Esophagus squamous epithelium (tissue), 4 donors: ENCODE measurements at regions not wholly inside any gene's neighbourhood (a gene's known extent, or its start where the extent isn't known, plus 50 kb on each side); places are given as distances from the start of the nearest gene placed in this dataset.

ENCODE experiments used
- POLR2A ChIP-seq, 4 donors: fragments of 450-650 bp; IDR thresholded peaks; one replicate each; pipeline ENCODE4 v1.6.1; 2017; ENCODE audit warnings: antibody characterized with exemption in 4 of 4, mild to moderate bottlenecking in 4 of 4, moderate library complexity in 3 of 4
- TF ChIP-seq, protein P1 (sequence below), 6 experiments: fragments of 450-650 bp in 4 of 6; fragments of 200-600 bp in 2 of 6; sonication (generic) in 2 of 6; IDR thresholded peaks; one replicate each; pipeline ENCODE4 v1.5.1; 2016 to 2019; ENCODE audit warnings: antibody characterized with exemption in 6 of 6, mild to moderate bottlenecking in 4 of 6, moderate library complexity in 4 of 6

GRCh38 chr5:61609840-61610677, 278.0 kb downstream of the ZSWIM6 start:
- TF ChIP-seq, protein P1, sequence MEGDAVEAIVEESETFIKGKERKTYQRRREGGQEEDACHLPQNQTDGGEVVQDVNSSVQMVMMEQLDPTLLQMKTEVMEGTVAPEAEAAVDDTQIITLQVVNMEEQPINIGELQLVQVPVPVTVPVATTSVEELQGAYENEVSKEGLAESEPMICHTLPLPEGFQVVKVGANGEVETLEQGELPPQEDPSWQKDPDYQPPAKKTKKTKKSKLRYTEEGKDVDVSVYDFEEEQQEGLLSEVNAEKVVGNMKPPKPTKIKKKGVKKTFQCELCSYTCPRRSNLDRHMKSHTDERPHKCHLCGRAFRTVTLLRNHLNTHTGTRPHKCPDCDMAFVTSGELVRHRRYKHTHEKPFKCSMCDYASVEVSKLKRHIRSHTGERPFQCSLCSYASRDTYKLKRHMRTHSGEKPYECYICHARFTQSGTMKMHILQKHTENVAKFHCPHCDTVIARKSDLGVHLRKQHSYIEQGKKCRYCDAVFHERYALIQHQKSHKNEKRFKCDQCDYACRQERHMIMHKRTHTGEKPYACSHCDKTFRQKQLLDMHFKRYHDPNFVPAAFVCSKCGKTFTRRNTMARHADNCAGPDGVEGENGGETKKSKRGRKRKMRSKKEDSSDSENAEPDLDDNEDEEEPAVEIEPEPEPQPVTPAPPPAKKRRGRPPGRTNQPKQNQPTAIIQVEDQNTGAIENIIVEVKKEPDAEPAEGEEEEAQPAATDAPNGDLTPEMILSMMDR (IDR thresholded peaks at IDR 0.05): no peak
- no peak for TF ChIP-seq POLR2A (IDR thresholded peaks at IDR 0.05)
